HG03571 (cell line): ENCODE measurements at regions not wholly inside any gene's neighbourhood (a gene's known extent, or its start where the extent isn't known, plus 50 kb on each side); places are given as distances from the start of the nearest gene placed in this dataset.

Experiments
- ATAC-seq: cut with Tn5 transposase; IDR thresholded peaks from one replicate; pipeline ENCODE4 v1.9.1; 2021; ENCODE audit not compliant: unreplicated experiment

DNA sequence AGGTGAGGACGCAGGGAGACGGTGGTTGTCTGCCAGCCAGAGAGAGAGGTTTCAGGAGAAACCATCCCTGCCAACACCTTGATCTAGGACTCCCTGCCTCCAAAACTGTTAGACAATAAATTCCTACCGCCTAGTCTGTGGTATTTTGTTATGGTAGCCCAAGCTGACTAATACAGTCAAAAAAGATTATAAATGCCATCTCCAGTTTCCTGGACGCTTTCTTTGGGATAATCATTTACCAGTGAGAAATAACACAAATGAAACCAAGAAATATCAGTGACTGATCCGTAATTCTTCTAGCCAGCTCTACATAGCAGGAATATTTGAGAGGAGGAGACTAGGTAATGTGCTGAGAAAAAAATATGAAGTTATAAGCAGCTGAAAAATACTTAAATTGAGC is 707.8 kb upstream of the LMCD1 start:
- no peak for ATAC-seq

DNA sequence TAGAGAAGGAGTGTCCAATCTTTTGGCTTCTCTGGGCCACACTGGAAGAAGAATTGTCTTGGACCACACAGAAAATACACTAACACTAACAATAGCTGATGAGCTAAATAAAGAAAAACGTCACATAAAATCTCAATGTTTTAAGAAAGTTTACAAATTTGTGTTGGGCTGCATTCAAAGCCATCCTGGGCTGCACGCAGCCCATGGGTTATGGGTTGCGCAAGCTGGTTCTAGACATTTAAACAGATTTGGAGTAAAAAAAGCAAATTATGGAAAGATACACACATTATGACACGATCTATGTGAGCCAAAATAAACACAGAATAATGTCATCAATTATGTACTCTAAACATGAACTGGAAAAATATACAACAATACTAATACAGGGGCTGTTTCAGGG is 703.3 kb upstream of the LMCD1 start:
- no peak for ATAC-seq

DNA sequence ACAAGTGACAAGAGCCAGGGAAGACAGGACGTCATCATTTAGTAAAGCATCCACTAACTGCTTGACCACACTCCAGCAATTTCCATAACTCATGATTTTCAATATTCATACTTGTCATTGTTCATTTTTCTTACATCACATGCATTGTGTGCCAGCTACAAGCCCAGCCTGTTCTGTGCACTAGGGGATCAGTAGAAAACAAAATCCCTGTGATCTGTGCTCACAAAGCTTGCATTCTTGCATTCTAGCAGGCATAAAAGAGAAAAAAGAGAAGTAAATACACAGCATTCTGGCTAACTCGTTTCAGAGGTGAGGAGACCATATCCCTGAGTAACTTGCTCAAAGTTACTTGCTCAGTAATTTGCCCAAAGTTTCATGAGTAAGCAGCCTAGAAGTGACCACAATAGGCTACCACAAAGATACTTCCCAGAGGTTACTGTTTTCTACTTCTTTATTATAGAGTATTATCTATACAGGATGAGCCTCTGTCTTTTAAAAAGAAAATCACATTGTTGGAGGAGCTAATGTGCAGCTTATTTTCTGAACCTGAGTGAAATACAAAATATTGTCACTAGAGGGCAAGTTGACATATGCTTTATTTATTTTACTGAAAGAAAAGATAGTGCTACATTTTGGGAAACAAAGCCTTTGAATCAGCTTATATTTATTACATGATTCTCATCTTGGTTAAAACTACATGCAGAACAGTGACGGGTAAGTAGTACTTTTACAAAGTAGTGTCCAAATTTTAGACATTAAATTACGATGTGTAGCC is 701.4 kb upstream of the LMCD1 start:
- ATAC-seq, result no peak

GRCh38 chr3:7812490-7812889 is 689.1 kb upstream of the LMCD1 start:
- ATAC-seq, result no peak

- no peak for ATAC-seq
Observed at GRCh38 chr3:7813365-7813764, 688.3 kb upstream of the LMCD1 start.

DNA sequence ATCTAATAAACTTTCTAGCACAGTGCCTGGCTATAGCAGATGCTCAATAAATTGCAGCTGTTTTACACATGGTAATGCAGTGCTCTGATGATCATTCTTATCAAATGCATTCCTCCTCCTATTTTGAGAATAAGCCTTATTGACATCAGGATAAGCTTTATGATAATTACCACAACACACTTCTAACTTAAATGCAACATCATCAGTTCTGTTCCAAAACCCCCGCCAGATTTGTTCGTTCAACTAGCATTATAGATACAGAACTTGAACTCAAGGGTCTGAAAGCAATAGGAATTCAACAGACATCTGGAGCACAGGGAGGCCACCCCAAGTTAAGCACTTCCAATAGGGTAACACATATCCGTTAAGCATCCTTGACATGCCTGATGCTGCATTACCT is 684.4 kb upstream of the LMCD1 start:
- ATAC-seq, result no peak

DNA sequence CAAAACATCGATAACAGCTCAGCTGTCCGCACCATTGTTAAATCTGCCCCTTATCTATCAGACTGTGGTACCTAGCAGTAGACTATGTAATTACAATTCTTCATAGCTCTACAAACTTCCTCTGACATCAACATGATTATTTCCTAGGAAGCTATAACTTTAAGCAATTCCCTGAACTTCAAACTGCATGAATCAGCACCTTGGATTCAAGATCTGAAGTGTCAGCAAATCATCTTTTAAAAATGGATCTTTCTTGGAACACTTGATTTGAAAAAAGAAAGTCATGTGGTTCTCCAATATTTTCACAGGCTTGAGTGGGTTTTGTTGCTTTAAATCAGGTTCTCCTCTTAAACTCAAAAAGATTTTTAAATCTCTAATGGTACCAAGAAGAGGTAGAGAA is 680.7 kb upstream of the LMCD1 start:
- ATAC-seq, result no peak

DNA sequence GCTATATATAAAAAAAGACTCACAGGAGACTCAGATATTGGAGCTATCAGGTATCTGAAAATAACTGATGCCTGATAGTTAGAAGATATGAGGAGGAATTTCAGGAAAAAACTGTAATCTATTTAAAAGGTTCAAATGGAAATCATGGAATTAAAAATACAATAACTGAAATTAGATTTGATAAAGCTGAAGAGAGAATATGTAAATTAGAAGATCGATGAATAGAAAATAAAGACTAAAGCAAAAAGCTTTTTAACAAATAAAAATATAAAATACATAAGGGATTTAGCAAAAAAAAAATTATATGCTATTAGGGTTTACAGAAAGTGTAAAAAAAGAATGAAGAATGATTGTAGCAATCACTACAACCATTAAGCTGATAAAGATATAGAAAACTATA is 679.8 kb upstream of the LMCD1 start:
- no peak for ATAC-seq

GRCh38 chr3:7841451-7841850 is 660.2 kb upstream of the LMCD1 start:
- ATAC-seq, result no peak

GRCh38 chr3:7843441-7843840 is 658.2 kb upstream of the LMCD1 start:
- ATAC-seq, result no peak

DNA sequence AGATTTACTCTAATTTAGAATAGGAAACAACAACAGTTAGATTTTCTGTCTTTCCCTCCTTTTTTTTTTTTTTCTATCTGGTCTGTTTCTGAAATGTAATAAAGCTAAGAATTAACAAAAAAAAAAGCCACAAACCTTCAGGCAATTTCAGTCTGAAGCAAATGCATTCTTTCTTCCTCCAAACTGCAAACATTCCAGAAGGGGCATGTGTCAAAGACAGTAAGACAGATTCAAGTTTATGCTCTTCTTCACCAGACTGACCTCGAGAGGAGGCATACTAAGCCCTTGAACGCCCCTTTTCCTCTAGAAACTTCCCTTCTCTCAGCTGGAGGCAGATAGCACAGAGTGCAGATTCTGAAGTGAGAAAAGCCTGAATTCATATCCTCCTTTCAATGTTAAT is 654.6 kb upstream of the LMCD1 start:
- ATAC-seq, result no peak

DNA sequence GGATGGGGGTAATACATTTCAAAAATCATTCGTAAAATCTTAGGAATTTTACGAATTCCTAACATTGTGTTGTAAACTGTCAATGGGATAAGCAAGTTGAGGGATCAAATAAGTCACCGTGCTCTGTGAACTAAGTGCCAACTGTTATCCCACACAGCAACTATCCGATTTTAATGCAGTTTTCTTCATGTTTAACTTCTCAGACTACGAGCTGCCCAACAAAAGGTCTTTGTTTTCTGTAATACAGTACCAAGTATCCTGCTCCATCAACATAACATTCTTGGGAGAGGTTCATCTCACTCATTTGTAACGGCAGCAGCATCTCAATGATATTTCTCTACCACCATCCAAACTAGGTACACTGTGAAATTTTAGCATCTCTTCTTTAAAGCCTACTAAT is 654.1 kb upstream of the LMCD1 start:
- ATAC-seq, result no peak

GRCh38 chr3:7854266-7854665 is 647.4 kb upstream of the LMCD1 start:
- no peak for ATAC-seq

DNA sequence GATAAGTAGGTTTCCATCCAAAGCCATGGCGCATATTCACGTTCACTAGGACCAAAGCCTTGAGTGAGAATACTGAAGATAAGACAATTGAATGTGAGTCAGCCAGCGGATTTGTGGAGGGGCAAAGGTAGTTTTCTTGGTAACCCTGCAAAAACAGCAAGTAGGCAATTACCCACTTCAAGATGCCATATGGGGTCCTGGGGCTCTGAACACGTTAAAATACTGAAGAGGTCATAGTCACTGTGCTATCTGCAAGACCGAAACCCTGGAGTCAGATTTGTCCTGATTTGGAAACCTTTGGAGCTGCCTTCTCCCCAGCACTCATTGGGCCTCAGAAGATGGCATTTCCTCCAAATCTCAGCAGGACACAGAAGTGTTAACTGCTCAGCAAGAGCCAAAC is 646.9 kb upstream of the LMCD1 start:
- ATAC-seq, result no peak

DNA sequence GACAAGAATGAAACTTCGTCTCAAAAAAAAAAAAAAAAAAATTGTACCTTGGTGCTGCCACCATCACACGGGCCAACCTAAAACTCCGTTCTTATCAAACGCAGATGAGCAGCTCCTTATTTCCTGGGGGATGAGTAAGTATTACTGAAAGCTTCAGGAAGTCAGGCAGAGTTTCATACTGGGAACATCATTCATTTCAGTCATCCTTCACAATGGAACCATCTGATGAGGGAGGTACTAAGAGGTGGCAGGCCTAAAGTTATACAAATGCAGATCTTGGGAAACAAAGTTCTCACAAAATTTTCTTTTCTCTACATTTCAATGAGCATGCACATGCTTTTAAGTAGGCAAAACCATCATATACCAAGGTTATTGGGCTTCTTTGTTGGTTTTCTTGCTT is 636.0 kb upstream of the LMCD1 start:
- no peak for ATAC-seq

- ATAC-seq, result no peak
Observed at GRCh38 chr3:7867587-7867986, 634.0 kb upstream of the LMCD1 start.

DNA sequence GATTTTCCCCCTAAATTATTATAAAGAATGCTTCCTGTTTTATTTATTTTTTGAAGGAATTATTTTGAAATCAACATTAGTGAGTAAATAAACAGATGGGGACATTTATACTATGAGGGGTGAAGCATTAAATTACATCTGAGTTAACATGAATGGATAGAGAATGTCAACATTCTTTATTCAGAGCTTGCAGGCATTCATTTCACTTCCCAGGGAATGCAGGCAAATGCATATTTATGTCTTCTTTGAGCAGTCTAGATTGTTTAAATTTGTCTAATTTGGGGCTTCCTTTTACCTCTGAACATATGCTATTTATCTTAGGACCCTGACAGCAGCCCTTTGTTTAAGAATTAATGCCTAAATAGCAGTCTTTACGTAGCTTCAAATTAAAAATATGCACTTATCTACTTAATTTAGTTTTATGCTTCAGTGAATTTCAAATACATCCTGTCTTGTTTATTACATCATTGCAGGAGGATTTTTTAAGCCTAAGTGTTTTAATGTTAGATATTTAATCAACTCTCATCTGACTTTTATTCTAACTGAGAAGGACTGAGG is 630.5 kb upstream of the LMCD1 start:
- no peak for ATAC-seq

DNA sequence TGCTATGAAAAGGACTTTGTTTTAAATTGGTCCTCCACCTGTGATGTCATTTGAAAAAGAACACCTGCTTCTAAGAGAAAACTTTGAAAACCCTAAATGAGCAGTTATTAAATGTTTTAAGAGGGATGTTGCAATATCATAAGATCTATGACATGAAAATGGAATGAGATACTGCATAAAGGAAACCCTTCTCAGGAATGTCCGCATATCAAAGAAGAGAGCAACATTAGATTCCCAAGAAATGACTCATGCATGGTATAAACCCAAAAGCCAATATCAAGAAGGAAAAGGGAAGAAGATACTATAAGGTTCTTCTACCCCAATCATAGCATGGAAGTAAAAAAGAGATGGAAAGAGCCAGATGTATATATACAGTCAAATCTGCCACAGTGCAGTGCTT is 627.5 kb upstream of the LMCD1 start:
- no peak for ATAC-seq

GRCh38 chr3:7875925-7876324 is 625.7 kb upstream of the LMCD1 start:
- ATAC-seq, result no peak

DNA sequence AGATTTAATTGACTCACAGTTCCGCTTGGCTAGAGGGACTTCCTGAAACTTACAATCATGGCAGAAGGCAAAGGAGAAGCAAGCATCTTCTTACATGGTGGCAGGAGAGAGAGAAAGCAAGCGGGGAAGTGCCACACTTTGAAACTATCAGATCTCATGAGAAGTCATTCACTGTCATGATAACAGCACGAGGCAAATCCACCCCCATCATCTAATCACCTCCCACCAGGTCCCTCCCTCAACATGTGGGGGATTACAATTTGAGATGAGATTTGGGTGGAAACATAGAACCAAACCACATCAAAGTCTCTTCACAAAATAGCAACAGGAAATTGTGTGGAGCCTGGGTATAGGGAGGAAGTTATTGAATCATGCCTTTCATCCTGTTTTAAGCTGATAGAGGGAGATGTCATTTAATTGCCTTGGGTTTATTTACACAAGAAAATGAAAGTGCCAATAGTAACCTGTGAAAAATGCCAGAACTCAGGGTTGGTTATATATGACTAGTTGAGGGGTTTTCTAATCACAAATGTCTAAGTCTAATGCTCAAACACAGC is 624.8 kb upstream of the LMCD1 start:
- no peak for ATAC-seq

DNA sequence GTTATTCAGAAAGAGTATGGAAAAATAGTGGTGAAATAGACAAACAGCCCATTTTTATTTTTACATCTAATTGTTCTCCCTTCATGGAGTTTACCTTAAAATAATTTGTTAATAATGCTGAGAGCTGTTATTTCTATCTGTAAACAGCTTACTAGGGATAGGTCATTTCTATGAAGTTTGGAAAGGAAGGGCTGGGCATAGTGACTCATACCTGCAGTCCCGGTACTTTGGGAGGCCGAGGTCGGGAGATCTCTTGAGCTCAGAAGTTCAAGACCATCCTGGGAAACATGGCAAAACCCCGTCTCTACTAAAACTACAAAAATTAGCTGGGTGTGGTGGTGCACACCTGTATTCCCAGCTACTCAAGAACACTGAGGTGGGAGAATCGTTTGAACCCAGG is 624.3 kb upstream of the LMCD1 start:
- ATAC-seq, result no peak

DNA sequence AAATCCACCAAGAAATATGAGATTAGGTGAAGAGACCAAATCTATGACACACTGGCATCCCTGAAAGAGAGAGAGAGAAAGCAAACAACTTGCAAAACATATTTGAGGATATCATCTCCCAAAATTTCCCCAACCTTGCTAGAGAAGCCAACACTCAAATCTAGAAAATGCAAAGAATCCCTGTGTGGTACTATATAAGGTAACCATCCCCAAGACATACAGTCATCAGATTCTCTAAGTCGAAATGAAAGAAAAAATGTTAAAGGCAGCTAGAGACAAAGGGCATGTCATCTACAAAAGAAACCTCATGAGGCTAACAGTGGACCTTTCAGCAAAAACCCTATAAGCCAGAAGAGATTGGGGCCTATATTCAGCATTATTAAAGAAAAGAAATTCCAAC is 622.1 kb upstream of the LMCD1 start:
- ATAC-seq, result no peak

DNA sequence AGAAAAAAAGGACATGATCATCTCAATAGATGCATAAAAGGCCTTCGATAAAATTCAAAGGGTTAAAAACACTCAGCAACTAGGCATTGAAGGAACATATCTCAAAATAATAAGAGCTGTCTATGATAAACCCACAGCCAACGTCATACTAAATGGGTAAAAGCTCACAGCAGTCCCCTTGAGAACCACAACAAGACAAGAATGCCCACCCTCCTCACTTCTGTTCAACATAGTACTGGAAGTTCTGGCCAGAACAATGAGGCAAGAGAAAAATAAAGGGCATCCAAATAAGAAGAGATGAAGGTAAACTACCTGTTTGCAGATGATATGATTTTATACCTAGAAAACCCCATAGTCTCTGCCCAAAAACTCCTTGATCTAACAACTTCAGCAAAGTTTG is 619.7 kb upstream of the LMCD1 start:
- no peak for ATAC-seq
